Kidney (tissue), 13 donors: ENCODE measurements at regions not wholly inside any gene's neighbourhood (a gene's known extent, or its start where the extent isn't known, plus 50 kb on each side); places are given as distances from the start of the nearest gene placed in this dataset.

Source experiments
- DNase-seq, 5 donors: peaks; one replicate each; pipeline ENCODE4 v3.0.0-alpha.2; 2013 to 2020
- FAIRE-seq: peaks from 2 replicates; lab custom pipeline; 2012; peaks lifted over from hg19 to GRCh38; lab: Jason Lieb, UNC
- H3K27ac ChIP-seq, 2 donors: one replicate each; pipeline ENCODE4 v1.7.0; 2013; ENCODE audit warnings: low read depth in 2 of 2, low read length in 2 of 2, inconsistent platforms in 1 of 2
- H3K27me3 ChIP-seq: one replicate; pipeline ENCODE4 v1.7.1; 2013; ENCODE audit warnings: low read length, inconsistent platforms; ENCODE audit not compliant: control insufficient read depth, insufficient read depth
- H3K36me3 ChIP-seq, 3 donors: one replicate each; pipeline versions ENCODE4 v1.7.0 to v1.7.1; 2013; ENCODE audit warnings: low read length in 3 of 3, control low read depth in 1 of 3, inconsistent platforms in 1 of 3; ENCODE audit not compliant: insufficient read depth in 3 of 3, control insufficient read depth in 2 of 3
- H3K4me1 ChIP-seq, 3 donors: one replicate each; pipeline versions ENCODE4 v1.7.0 to v1.7.1; 2013; ENCODE audit warnings: low read length in 3 of 3, inconsistent platforms in 1 of 3, low read depth in 1 of 3; ENCODE audit not compliant: control insufficient read depth in 2 of 3, insufficient read depth in 2 of 3
- H3K4me3 ChIP-seq, 3 donors: one replicate each; pipeline versions ENCODE4 v1.7.0 to v1.8.1; 2013; ENCODE audit warnings: low read length in 3 of 3, control low read depth in 1 of 3, inconsistent platforms in 1 of 3
- H3K9ac ChIP-seq, 3 donors: one replicate each; pipeline versions ENCODE4 v1.7.0 to v1.7.1; 2013; ENCODE audit warnings: low read length in 3 of 3, control low read depth in 1 of 3, inconsistent platforms in 1 of 3
- H3K9me3 ChIP-seq, 3 donors: one replicate each; pipeline versions ENCODE4 v1.7.0 to v1.7.1; 2013; ENCODE audit warnings: low read length in 3 of 3, control low read depth in 1 of 3, inconsistent platforms in 1 of 3; ENCODE audit not compliant: control insufficient read depth in 2 of 3, insufficient read depth in 1 of 3
- intact Hi-C: fragments of 100-400 bp; cut with DNase I; formaldehyde crosslinking; loops from one replicate; pipeline ENCODE4 v1.11.1; 2022
- TF ChIP-seq, protein P1 (sequence below): IDR thresholded peaks from 3 replicates; pipeline ENCODE4 v1.5.1; 2012; ENCODE audit warnings: mild to moderate bottlenecking, moderate library complexity, borderline replicate concordance; ENCODE audit not compliant: insufficient read depth; ENCODE audit errors: extremely low read depth
- donor health status: control.
- donor health status: control.
- donor health status: control.
- donor health status: control.
- donor health status: control.
- donor health status: DM: yes; HTN: yes; CAD: no.
- donor health status: Normal renal cell carcinoma (clear cell type).

DNA sequence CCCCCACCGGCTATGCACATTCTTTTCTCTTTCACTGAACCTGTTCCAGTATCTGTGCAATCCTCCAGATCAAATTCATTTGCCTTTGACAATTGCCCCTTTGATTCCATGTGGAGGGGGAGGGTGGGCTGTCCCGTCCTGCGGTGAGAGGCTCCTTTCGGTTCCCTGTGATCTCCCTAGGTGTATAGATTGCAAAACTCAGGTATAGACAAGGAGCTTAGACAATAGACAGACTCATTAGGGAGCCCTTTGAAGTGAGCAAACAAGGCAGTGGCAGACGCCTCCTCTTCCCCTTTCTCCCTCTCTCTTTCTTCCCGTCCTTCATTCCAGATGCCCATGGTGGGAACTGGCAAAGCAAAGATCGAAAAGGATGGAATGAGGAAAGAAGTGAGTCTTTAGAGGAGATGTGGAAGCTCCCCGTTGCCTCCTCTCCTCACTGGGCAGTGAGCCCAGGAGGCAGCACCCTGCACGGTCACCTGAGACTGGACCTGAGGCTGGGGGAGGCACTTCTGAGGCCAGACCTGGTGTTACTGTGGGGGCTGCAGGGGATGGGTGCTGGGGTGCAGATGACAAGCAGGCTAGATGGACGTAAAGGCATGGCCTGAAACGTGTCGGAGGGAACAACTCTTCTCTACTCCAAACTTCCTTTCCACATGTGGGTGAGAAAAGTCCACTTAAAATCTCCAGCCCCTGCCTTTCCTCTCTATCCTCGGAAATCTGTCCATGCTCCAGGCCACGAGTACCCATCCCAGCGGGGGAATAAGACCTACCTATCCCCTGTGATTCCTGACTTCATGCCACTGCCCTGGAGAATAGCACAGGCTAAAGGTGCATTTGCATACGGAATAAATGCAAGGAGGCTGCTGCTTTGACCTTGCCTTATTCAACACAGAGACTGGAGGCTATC is 256.6 kb upstream of the FOXQ1 start:
- Histone ChIP-seq H3K4me1 (no peaks in the 10 kb centered on the region), H3K9ac (no peak overlapping the region), H3K9me3 (peaks cover 0 to 1% (median 0%) of the 10 kb centered on the region in 3 donors), H3K36me3 (no peaks in the 10 kb centered on the region), H3K27ac (no peak overlapping the region), H3K4me3 (no peak overlapping the region), H3K27me3 (no peaks in the 10 kb centered on the region)
- intact Hi-C loops = no loop called here
- FAIRE-seq (no peak), DNase-seq (no peak)
- TF ChIP-seq, protein P1, sequence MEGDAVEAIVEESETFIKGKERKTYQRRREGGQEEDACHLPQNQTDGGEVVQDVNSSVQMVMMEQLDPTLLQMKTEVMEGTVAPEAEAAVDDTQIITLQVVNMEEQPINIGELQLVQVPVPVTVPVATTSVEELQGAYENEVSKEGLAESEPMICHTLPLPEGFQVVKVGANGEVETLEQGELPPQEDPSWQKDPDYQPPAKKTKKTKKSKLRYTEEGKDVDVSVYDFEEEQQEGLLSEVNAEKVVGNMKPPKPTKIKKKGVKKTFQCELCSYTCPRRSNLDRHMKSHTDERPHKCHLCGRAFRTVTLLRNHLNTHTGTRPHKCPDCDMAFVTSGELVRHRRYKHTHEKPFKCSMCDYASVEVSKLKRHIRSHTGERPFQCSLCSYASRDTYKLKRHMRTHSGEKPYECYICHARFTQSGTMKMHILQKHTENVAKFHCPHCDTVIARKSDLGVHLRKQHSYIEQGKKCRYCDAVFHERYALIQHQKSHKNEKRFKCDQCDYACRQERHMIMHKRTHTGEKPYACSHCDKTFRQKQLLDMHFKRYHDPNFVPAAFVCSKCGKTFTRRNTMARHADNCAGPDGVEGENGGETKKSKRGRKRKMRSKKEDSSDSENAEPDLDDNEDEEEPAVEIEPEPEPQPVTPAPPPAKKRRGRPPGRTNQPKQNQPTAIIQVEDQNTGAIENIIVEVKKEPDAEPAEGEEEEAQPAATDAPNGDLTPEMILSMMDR = no peak

DNA sequence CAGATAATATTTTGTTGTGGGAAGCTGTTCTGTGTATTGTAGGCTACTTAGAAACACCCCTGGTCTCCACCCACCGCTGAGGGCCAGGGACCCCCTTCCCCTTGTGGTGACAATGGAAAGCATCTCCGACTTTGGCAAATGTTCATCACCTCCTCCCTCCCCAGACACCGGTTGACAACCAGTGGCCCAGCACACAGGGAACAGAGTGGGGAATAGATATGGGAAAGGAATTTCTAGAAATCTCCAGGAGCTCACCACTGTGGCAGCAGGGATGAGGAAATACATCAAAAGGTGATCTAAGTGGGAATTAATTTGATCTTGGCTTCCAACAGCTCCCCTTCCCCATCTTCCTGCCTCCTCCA is 257.3 kb upstream of the FOXQ1 start:
- no peak overlapping the region for H3K9ac ChIP-seq
- intact Hi-C loops = no loop called here
- H3K27ac ChIP-seq = no peak overlapping the region
- no peaks in the 10 kb centered on the region for H3K4me1 ChIP-seq
- no peaks in the 10 kb centered on the region for H3K36me3 ChIP-seq
- H3K27me3 ChIP-seq = no peaks in the 10 kb centered on the region
- H3K9me3 ChIP-seq = peaks cover 0 to 1% (median 0%) of the 10 kb centered on the region in 3 donors
- DNase-seq = no peak
- no peak overlapping the region for H3K4me3 ChIP-seq
- no peak for FAIRE-seq
- TF ChIP-seq, protein P1 = no peak

DNA sequence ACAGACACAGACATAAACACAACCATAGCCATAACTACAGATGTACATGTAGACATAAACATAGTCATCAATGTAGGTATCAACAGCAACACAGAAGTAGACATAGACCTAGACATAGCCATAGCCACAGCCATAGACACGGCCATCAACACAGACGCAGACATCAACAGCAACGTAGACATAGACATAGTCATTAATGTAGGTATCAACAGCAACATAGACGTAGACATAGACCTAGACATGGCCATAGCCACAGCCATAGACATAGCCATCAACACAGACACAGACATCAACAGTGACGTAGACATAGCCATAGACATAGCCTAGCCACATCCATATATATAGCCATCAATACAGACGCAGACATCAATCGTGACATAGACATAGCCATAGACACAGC is 258.3 kb upstream of the FOXQ1 start:
- Histone ChIP-seq H3K9ac (no peak overlapping the region), H3K27ac (no peak overlapping the region), H3K36me3 (no peaks in the 10 kb centered on the region), H3K4me1 (no peaks in the 10 kb centered on the region), H3K27me3 (no peaks in the 10 kb centered on the region), H3K4me3 (no peak overlapping the region), H3K9me3 (peaks cover 0 to 1% (median 0%) of the 10 kb centered on the region in 3 donors)
- DNase-seq = no peak
- TF ChIP-seq, protein P1 = no peak
- no peak for FAIRE-seq
- intact Hi-C loops = no loop called here
